H9 (cell line): ENCODE measurements at regions not wholly inside any gene's neighbourhood (a gene's known extent, or its start where the extent isn't known, plus 50 kb on each side); places are given as distances from the start of the nearest gene placed in this dataset.

Experiments used
- DNase-seq: peaks from one replicate; pipeline ENCODE4 v3.0.0-alpha.2; 2017
- H2AFZ ChIP-seq: one replicate; pipeline ENCODE4 v1.6.1; 2013; ENCODE audit warnings: mild to moderate bottlenecking, low read length, control low read depth, moderate library complexity
- H2AK5ac ChIP-seq: 2 replicates; pipeline ENCODE4 v1.6.1; 2013; ENCODE audit warnings: low read length, control low read depth, mixed read lengths; ENCODE audit not compliant: insufficient read length
- H2BK120ac ChIP-seq: one replicate; pipeline ENCODE4 v1.6.1; 2013; ENCODE audit warnings: low read depth, mild to moderate bottlenecking, low read length, control low read depth, inconsistent platforms; ENCODE audit not compliant: poor library complexity, severe bottlenecking
- H2BK12ac ChIP-seq: 2 replicates; pipeline ENCODE4 v1.6.1; 2013; ENCODE audit warnings: low read length, control low read depth, mixed read lengths, low read depth; ENCODE audit not compliant: insufficient read length
- H2BK15ac ChIP-seq: 2 replicates; pipeline ENCODE4 v1.6.1; 2013; ENCODE audit warnings: low read depth, low read length, control low read depth
- H2BK20ac ChIP-seq: one replicate; pipeline ENCODE4 v1.6.1; 2013; ENCODE audit warnings: low read depth, mild to moderate bottlenecking, low read length, control low read depth, inconsistent platforms; ENCODE audit not compliant: poor library complexity, severe bottlenecking
- H2BK5ac ChIP-seq: 2 replicates; pipeline ENCODE4 v1.6.1; 2013; ENCODE audit warnings: low read length, control low read depth, mixed read lengths; ENCODE audit not compliant: insufficient read length
- H3K14ac ChIP-seq: 2 replicates; pipeline ENCODE4 v1.6.1; 2013; ENCODE audit warnings: low read length, control low read depth; ENCODE audit not compliant: insufficient read depth
- H3K18ac ChIP-seq: 2 replicates; pipeline ENCODE4 v1.6.1; 2013; ENCODE audit warnings: low read depth, mild to moderate bottlenecking, mixed read lengths, low read length, control low read depth; ENCODE audit not compliant: insufficient read length
- H3K23ac ChIP-seq: 2 replicates; pipeline ENCODE4 v1.6.1; 2013; ENCODE audit warnings: low read length, control low read depth, mixed read lengths, low read depth; ENCODE audit not compliant: insufficient read length
- H3K23me2 ChIP-seq: 2 replicates; pipeline ENCODE4 v1.6.1; 2013; ENCODE audit warnings: low read depth, mild to moderate bottlenecking, mixed read lengths, low read length, control low read depth; ENCODE audit not compliant: insufficient read length, poor library complexity, severe bottlenecking
- H3K27ac ChIP-seq: 2 replicates; pipeline ENCODE4 v1.5.1; 2013; ENCODE audit warnings: low read length, control low read depth, mixed read lengths, low read depth; ENCODE audit not compliant: insufficient read length
- H3K27me3 ChIP-seq: 2 replicates; pipeline ENCODE4 v1.6.1; 2013; ENCODE audit warnings: low read length, control low read depth, inconsistent platforms; ENCODE audit not compliant: insufficient read depth
- H3K4ac ChIP-seq: 2 replicates; pipeline ENCODE4 v1.6.1; 2013; ENCODE audit warnings: low read depth, mild to moderate bottlenecking, control low read depth, inconsistent platforms, low read length, moderate library complexity
- H3K4me1 ChIP-seq: 2 replicates; pipeline ENCODE4 v1.6.1; 2013; ENCODE audit warnings: low read length, control low read depth, inconsistent platforms; ENCODE audit not compliant: insufficient read depth
- H3K4me2 ChIP-seq: 2 replicates; pipeline ENCODE4 v1.6.1; 2013; ENCODE audit warnings: low read length, control low read depth, mixed read lengths; ENCODE audit not compliant: insufficient read length, insufficient read depth
- H3K56ac ChIP-seq: 2 replicates; pipeline ENCODE4 v1.6.1; 2013; ENCODE audit warnings: low read depth, mild to moderate bottlenecking, mixed read lengths, low read length, control low read depth; ENCODE audit not compliant: insufficient read length
- H3K79me1 ChIP-seq: 2 replicates; pipeline ENCODE4 v1.6.1; 2013; ENCODE audit warnings: low read depth, mild to moderate bottlenecking, moderate library complexity, low read length, control low read depth, inconsistent platforms; ENCODE audit not compliant: insufficient read depth, poor library complexity, severe bottlenecking
- H3K79me2 ChIP-seq: 2 replicates; pipeline ENCODE4 v1.6.1; 2013; ENCODE audit warnings: low read length, control low read depth, inconsistent platforms; ENCODE audit not compliant: insufficient read depth
- H3K9ac ChIP-seq: 2 replicates; pipeline ENCODE4 v1.6.1; 2013; ENCODE audit warnings: low read length, control low read depth, mixed read lengths; ENCODE audit not compliant: insufficient read length; ENCODE audit errors: extremely low read depth
- H3K9me3 ChIP-seq: one replicate; pipeline ENCODE4 v1.6.1; 2013; ENCODE audit warnings: low read depth, low read length, inconsistent platforms; ENCODE audit not compliant: control insufficient read depth
- H3T11ph ChIP-seq: one replicate; pipeline ENCODE4 v1.6.1; 2013; ENCODE audit warnings: mild to moderate bottlenecking, low read length, control low read depth, inconsistent platforms
- H4K20me1 ChIP-seq: one replicate; pipeline ENCODE4 v1.6.1; 2013; ENCODE audit not compliant: control insufficient read depth, insufficient read length, insufficient read depth
- H4K5ac ChIP-seq: 2 replicates; pipeline ENCODE4 v1.6.1; 2013; ENCODE audit warnings: low read depth, mild to moderate bottlenecking, mixed read lengths, low read length, control low read depth; ENCODE audit not compliant: insufficient read length
- H4K8ac ChIP-seq: replicated peaks from 2 replicates; pipeline ENCODE4 v1.6.1; 2013; ENCODE audit warnings: low read length, control low read depth, mixed read lengths, low read depth; ENCODE audit not compliant: insufficient read length
- H4K91ac ChIP-seq: 2 replicates; pipeline ENCODE4 v1.6.1; 2013; ENCODE audit warnings: low read depth, mild to moderate bottlenecking, moderate library complexity, mixed read lengths, low read length, control low read depth; ENCODE audit not compliant: insufficient read length
- H3K27ac Mint-ChIP-seq, 3 experiments: 2 replicates in 2 of 3; 3 replicates in 1 of 3; pipeline ENCODE4 v1.8.0; 2020 to 2021; ENCODE audit warnings: mixed read lengths in 3 of 3, mild to moderate bottlenecking in 1 of 3, moderate library complexity in 1 of 3
- H3K27me3 Mint-ChIP-seq: 2 replicates; pipeline ENCODE4 v1.8.0; 2021; ENCODE audit warnings: low read depth, mild to moderate bottlenecking, moderate library complexity, mixed read lengths
- H3K36me3 Mint-ChIP-seq, 3 experiments: 2 replicates in 2 of 3; 3 replicates in 1 of 3; pipeline ENCODE4 v1.8.0; 2020 to 2021; ENCODE audit warnings: low read depth in 3 of 3, mixed read lengths in 3 of 3; ENCODE audit not compliant: insufficient read depth in 1 of 3
- H3K4me1 Mint-ChIP-seq, 2 experiments: 2 replicates each; pipeline ENCODE4 v1.8.0; 2020; ENCODE audit warnings: mixed read lengths in 2 of 2
- H3K4me3 Mint-ChIP-seq, 2 experiments: 2 replicates in 1 of 2; 3 replicates in 1 of 2; pipeline ENCODE4 v1.8.0; 2020 to 2021; ENCODE audit warnings: mild to moderate bottlenecking in 2 of 2, mixed read lengths in 2 of 2, moderate library complexity in 1 of 2
- H3K9me3 Mint-ChIP-seq, 2 experiments: 2 replicates in 1 of 2; 3 replicates in 1 of 2; pipeline ENCODE4 v1.8.0; 2020; ENCODE audit warnings: mild to moderate bottlenecking in 2 of 2, mixed read lengths in 2 of 2, moderate library complexity in 1 of 2
- WGBS: extraction: QIAGEN DNeasy Blood & Tissue Kit; methylation state at CpG from one replicate; pipeline ENCODE4 v1.1.7; 2013; ENCODE audit warnings: missing lambda C conversion rate, low lambda C conversion rate, mixed read lengths; ENCODE audit not compliant: insufficient read length; ENCODE audit errors: extremely low coverage; 5-methylcytosine and 5-hydroxymethylcytosine counted together
- TF ChIP-seq, protein P1 (sequence below): fragments of 200-600 bp; sonication (generic); conservative IDR thresholded peaks from 3 replicates; pipeline ENCODE4 v1.8.0; 2021; ENCODE audit warnings: antibody characterized with exemption, mild to moderate bottlenecking

DNA sequence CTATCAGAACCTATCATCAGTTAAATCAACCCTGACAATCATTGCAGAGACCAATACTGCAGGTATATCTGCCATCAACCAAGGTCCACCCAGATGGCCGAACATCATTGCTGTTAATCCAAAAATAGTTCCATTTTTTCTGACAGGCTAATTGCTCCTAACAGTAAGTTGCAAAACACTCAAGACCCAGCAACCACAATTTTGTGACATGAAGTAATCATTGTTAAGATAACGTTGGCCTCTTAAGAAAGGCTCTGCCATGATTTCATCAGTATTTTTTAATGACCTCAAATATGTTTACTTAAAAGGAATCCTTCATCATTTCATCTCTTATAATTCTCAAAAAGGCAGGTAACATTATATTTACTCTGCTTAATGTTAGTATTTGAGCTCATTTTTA, 553.4 kb upstream of the POM121L12 start:
- Histone ChIP-seq H3K56ac (no peak overlapping the region), H3K79me2 (no peaks in the 10 kb centered on the region), H2BK15ac (no peak overlapping the region), H3K23me2 (no peaks in the 10 kb centered on the region), H3K9ac (no peak overlapping the region), H4K91ac (no peak overlapping the region), H3K4me2 (no peak overlapping the region), H4K5ac (no peak overlapping the region), H2AFZ (no peak overlapping the region), H2BK12ac (no peak overlapping the region), H3K4me1 (peaks cover 2% of the 10 kb centered on the region; the same call in 1 of the 2 replicates), H3K79me1 (no peaks in the 10 kb centered on the region), H3K27me3 (no peaks in the 10 kb centered on the region), H2BK20ac (no peak overlapping the region), H3K14ac (no peak overlapping the region), H3K9me3 (no peaks in the 10 kb centered on the region), H3K27ac (no peak overlapping the region), H2BK120ac (no peak overlapping the region), H3K23ac (no peak overlapping the region), H3K4ac (no peak overlapping the region), H2BK5ac (no peak overlapping the region), H3T11ph (no peak overlapping the region), H4K20me1 (no peaks in the 10 kb centered on the region), H4K8ac (no peak overlapping the region), H3K18ac (no peak overlapping the region), H2AK5ac (no peak overlapping the region)
- no peak overlapping the region for H3K4me3 Mint-ChIP-seq
- no peaks in the 10 kb centered on the region for H3K27me3 Mint-ChIP-seq
- no CpG with 5 or more reads among the region's 2 CpGs for WGBS
- DNase-seq, result no peak
- H3K27ac Mint-ChIP-seq, result no peak overlapping the region; a peak in 1 of 7 replicates
- H3K4me1 Mint-ChIP-seq, result peaks cover 36 to 51% of the 10 kb centered on the region in 2 experiments
- H3K36me3 Mint-ChIP-seq, result peaks cover 3 to 7% (median 3%) of the 10 kb centered on the region in 3 experiments; a peak in 4 of 7 replicates
- peaks cover 0 to 2% of the 10 kb centered on the region in 2 experiments; a peak in 1 of 5 replicates for H3K9me3 Mint-ChIP-seq
- TF ChIP-seq, protein P1, sequence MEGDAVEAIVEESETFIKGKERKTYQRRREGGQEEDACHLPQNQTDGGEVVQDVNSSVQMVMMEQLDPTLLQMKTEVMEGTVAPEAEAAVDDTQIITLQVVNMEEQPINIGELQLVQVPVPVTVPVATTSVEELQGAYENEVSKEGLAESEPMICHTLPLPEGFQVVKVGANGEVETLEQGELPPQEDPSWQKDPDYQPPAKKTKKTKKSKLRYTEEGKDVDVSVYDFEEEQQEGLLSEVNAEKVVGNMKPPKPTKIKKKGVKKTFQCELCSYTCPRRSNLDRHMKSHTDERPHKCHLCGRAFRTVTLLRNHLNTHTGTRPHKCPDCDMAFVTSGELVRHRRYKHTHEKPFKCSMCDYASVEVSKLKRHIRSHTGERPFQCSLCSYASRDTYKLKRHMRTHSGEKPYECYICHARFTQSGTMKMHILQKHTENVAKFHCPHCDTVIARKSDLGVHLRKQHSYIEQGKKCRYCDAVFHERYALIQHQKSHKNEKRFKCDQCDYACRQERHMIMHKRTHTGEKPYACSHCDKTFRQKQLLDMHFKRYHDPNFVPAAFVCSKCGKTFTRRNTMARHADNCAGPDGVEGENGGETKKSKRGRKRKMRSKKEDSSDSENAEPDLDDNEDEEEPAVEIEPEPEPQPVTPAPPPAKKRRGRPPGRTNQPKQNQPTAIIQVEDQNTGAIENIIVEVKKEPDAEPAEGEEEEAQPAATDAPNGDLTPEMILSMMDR, result no peak
